ENCODE measurements at regions not wholly inside any gene's neighbourhood (a gene's known extent, or its start where the extent isn't known, plus 50 kb on each side); places are given as distances from the start of the nearest gene placed in this dataset.

DNA sequence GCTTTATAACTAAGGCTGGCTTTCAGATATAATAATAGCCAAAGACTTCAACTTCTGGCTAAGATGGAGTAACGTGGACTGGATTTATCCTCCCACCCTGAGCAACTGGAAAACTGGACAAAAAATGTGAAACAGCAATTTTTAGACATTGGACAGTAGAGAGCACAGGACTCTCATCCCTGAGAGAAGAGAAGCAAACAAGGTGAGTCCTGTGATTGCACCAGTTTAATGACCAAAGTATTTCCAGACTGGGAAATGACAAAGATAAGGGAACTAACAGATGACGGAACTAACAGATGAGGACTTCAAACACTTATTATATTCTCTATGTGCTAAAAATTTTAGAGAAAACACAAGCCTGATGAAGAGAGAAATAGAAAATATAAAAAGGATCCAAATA is 175.7 kb upstream of the SLC25A13 start:
- WGBS (ENCODE audit: extremely low coverage, insufficient coverage, insufficient read length): no CpG with 5 or more reads among the region's 2 CpGs
- H3K4me3 ChIP-seq (ENCODE audit: low read depth, low read length): no peak overlapping the region
- no peak overlapping the region for H3K4me2 ChIP-seq (ENCODE audit: low read length)
- no peak overlapping the region for H4K8ac ChIP-seq (ENCODE audit: low read depth, low read length)
- no peak overlapping the region for H3K23ac ChIP-seq (ENCODE audit: low read length)
- no peak overlapping the region for H2BK12ac ChIP-seq (ENCODE audit: low read length)
- H3K18ac ChIP-seq (ENCODE audit: low read length): no peak overlapping the region
- H4K12ac ChIP-seq (ENCODE audit: low read depth, low read length): no peak overlapping the region
- H2BK120ac ChIP-seq (ENCODE audit: insufficient read depth, low read length, poor library complexity): no peak overlapping the region
- H3K79me1 ChIP-seq (ENCODE audit: low read length): no peaks in the 10 kb centered on the region
- no peak overlapping the region for H3K9ac ChIP-seq (ENCODE audit: low read length)
- H3K36me3 ChIP-seq (ENCODE audit: control insufficient read depth in 1 of 2, insufficient read depth in 2 of 2, low read length in 2 of 2): no peaks in the 10 kb centered on the region
- H3K4ac ChIP-seq (ENCODE audit: low read depth, low read length): no peak overlapping the region
- no peak overlapping the region for H3K27ac ChIP-seq (ENCODE audit: low read depth, low read length)
- no peak overlapping the region for H2AK5ac ChIP-seq (ENCODE audit: low read length)
- no peak overlapping the region for H3K14ac ChIP-seq (ENCODE audit: low read length)
- H4K91ac ChIP-seq (ENCODE audit: low read depth, low read length): no peak overlapping the region
- H3K27me3 ChIP-seq (ENCODE audit: insufficient read depth, low read length): no peaks in the 10 kb centered on the region
- H2BK5ac ChIP-seq (ENCODE audit: low read depth, low read length, poor library complexity): no peak overlapping the region
- H2AFZ ChIP-seq (ENCODE audit: insufficient read depth, low read length, poor library complexity): no peak overlapping the region
- no peaks in the 10 kb centered on the region for H3K4me1 ChIP-seq (ENCODE audit: control insufficient read depth in 1 of 2, insufficient read depth in 2 of 2, low read length in 2 of 2)
- no peaks in the 10 kb centered on the region for H3K79me2 ChIP-seq (ENCODE audit: control insufficient read depth, insufficient read depth, low read length, poor library complexity)
- no peak for DNase-seq
- no peaks in the 10 kb centered on the region for H3K9me3 ChIP-seq (ENCODE audit: insufficient read depth, low read depth, low read length)

GRCh38 chr7:96495751-96496216 is 173.9 kb upstream of the SLC25A13 start:
- Histone ChIP-seq H2AFZ (ENCODE audit: insufficient read depth, low read length, poor library complexity) (no peak overlapping the region), H3K27ac (ENCODE audit: low read depth, low read length) (no peak overlapping the region), H3K9me3 (ENCODE audit: insufficient read depth, low read depth, low read length) (no peaks in the 10 kb centered on the region), H3K4ac (ENCODE audit: low read depth, low read length) (no peak overlapping the region), H3K4me3 (ENCODE audit: low read depth, low read length) (no peak overlapping the region), H3K36me3 (ENCODE audit: control insufficient read depth in 1 of 2, insufficient read depth in 2 of 2, low read length in 2 of 2) (no peaks in the 10 kb centered on the region), H4K91ac (ENCODE audit: low read depth, low read length) (no peak overlapping the region), H3K14ac (ENCODE audit: low read length) (no peak overlapping the region), H3K79me2 (ENCODE audit: control insufficient read depth, insufficient read depth, low read length, poor library complexity) (no peaks in the 10 kb centered on the region), H3K9ac (ENCODE audit: low read length) (no peak overlapping the region), H2BK12ac (ENCODE audit: low read length) (no peak overlapping the region), H3K4me2 (ENCODE audit: low read length) (no peak overlapping the region), H3K23ac (ENCODE audit: low read length) (no peak overlapping the region), H4K12ac (ENCODE audit: low read depth, low read length) (no peak overlapping the region), H4K8ac (ENCODE audit: low read depth, low read length) (no peak overlapping the region), H3K27me3 (ENCODE audit: insufficient read depth, low read length) (no peaks in the 10 kb centered on the region), H3K4me1 (ENCODE audit: control insufficient read depth in 1 of 2, insufficient read depth in 2 of 2, low read length in 2 of 2) (no peaks in the 10 kb centered on the region), H3K79me1 (ENCODE audit: low read length) (no peaks in the 10 kb centered on the region), H2BK5ac (ENCODE audit: low read depth, low read length, poor library complexity) (no peak overlapping the region), H2AK5ac (ENCODE audit: low read length) (no peak overlapping the region), H3K18ac (ENCODE audit: low read length) (no peak overlapping the region), H2BK120ac (ENCODE audit: insufficient read depth, low read length, poor library complexity) (no peak overlapping the region)
- WGBS (ENCODE audit: extremely low coverage, insufficient coverage, insufficient read length): no CpG with 5 or more reads among the region's 6 CpGs
- DNase-seq: no peak

GRCh38 chr7:96486681-96487080 is 164.8 kb upstream of the SLC25A13 start:
- H4K91ac ChIP-seq (ENCODE audit: low read depth, low read length): no peak overlapping the region
- H3K27ac ChIP-seq (ENCODE audit: low read depth, low read length): no peak overlapping the region
- peak; percentile 5 to 46 for DNase-seq
- no peaks in the 10 kb centered on the region for H3K9me3 ChIP-seq (ENCODE audit: insufficient read depth, low read depth, low read length)
- no peak overlapping the region for H4K12ac ChIP-seq (ENCODE audit: low read depth, low read length)
- no peak overlapping the region for H4K8ac ChIP-seq (ENCODE audit: low read depth, low read length)
- H3K18ac ChIP-seq (ENCODE audit: low read length): no peak overlapping the region
- H3K4ac ChIP-seq (ENCODE audit: low read depth, low read length): no peak overlapping the region
- no peak overlapping the region for H3K9ac ChIP-seq (ENCODE audit: low read length)
- H3K23ac ChIP-seq (ENCODE audit: low read length): no peak overlapping the region
- no peak overlapping the region for H3K4me3 ChIP-seq (ENCODE audit: low read depth, low read length)
- H3K79me2 ChIP-seq (ENCODE audit: control insufficient read depth, insufficient read depth, low read length, poor library complexity): no peaks in the 10 kb centered on the region
- H3K14ac ChIP-seq (ENCODE audit: low read length): no peak overlapping the region
- H3K36me3 ChIP-seq (ENCODE audit: control insufficient read depth in 1 of 2, insufficient read depth in 2 of 2, low read length in 2 of 2): no peaks in the 10 kb centered on the region
- H3K4me1 ChIP-seq (ENCODE audit: control insufficient read depth in 1 of 2, insufficient read depth in 2 of 2, low read length in 2 of 2): peaks cover 5 to 7% of the 10 kb centered on the region in 2 experiments
- H3K27me3 ChIP-seq (ENCODE audit: insufficient read depth, low read length): no peaks in the 10 kb centered on the region
- no peak overlapping the region for H2BK12ac ChIP-seq (ENCODE audit: low read length)
- H2BK5ac ChIP-seq (ENCODE audit: low read depth, low read length, poor library complexity): no peak overlapping the region
- WGBS (ENCODE audit: extremely low coverage, insufficient coverage, insufficient read length): no CpG with 5 or more reads among the region's 4 CpGs
- H3K79me1 ChIP-seq (ENCODE audit: low read length): no peaks in the 10 kb centered on the region
- H2AK5ac ChIP-seq (ENCODE audit: low read length): no peak overlapping the region
- peak overlapping the region; percentile 37 for H3K4me2 ChIP-seq (ENCODE audit: low read length)
- H2AFZ ChIP-seq (ENCODE audit: insufficient read depth, low read length, poor library complexity): no peak overlapping the region
- no peak overlapping the region for H2BK120ac ChIP-seq (ENCODE audit: insufficient read depth, low read length, poor library complexity)

DNA sequence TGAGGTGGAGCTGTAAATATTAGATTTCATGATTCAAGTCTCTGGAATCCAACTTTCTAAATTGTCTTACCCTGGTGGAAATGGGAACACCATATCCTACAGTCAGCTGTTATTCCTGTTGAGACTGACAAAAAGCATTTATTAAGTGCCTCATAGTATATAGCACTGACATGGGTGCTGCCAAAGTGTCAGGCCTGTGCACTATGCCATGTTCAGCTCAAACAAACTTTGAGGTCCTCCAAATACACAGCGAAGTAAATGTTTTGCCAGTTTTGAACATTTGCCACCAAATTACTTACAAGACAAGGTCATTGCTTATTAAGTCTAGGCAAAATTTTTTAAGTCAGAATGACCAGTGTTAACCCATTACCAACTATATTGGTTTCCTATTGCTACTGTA is 162.9 kb upstream of the SLC25A13 start:
- Histone ChIP-seq H2AK5ac (ENCODE audit: low read length) (no peak overlapping the region), H3K27me3 (ENCODE audit: insufficient read depth, low read length) (no peaks in the 10 kb centered on the region), H3K4me1 (ENCODE audit: control insufficient read depth in 1 of 2, insufficient read depth in 2 of 2, low read length in 2 of 2) (peaks cover 5 to 7% of the 10 kb centered on the region in 2 experiments), H3K14ac (ENCODE audit: low read length) (no peak overlapping the region), H3K9ac (ENCODE audit: low read length) (no peak overlapping the region), H4K12ac (ENCODE audit: low read depth, low read length) (no peak overlapping the region), H3K4me3 (ENCODE audit: low read depth, low read length) (no peak overlapping the region), H4K8ac (ENCODE audit: low read depth, low read length) (no peak overlapping the region), H3K79me1 (ENCODE audit: low read length) (no peaks in the 10 kb centered on the region), H3K23ac (ENCODE audit: low read length) (no peak overlapping the region), H2BK12ac (ENCODE audit: low read length) (no peak overlapping the region), H4K91ac (ENCODE audit: low read depth, low read length) (no peak overlapping the region), H3K27ac (ENCODE audit: low read depth, low read length) (no peak overlapping the region), H3K4ac (ENCODE audit: low read depth, low read length) (no peak overlapping the region), H3K9me3 (ENCODE audit: insufficient read depth, low read depth, low read length) (no peaks in the 10 kb centered on the region), H2BK120ac (ENCODE audit: insufficient read depth, low read length, poor library complexity) (no peak overlapping the region), H2AFZ (ENCODE audit: insufficient read depth, low read length, poor library complexity) (no peak overlapping the region), H3K79me2 (ENCODE audit: control insufficient read depth, insufficient read depth, low read length, poor library complexity) (no peaks in the 10 kb centered on the region), H3K4me2 (ENCODE audit: low read length) (no peak overlapping the region), H3K18ac (ENCODE audit: low read length) (no peak overlapping the region), H3K36me3 (ENCODE audit: control insufficient read depth in 1 of 2, insufficient read depth in 2 of 2, low read length in 2 of 2) (no peaks in the 10 kb centered on the region), H2BK5ac (ENCODE audit: low read depth, low read length, poor library complexity) (no peak overlapping the region)
- WGBS (ENCODE audit: extremely low coverage, insufficient coverage, insufficient read length): no CpG with 5 or more reads among the region's 1 CpG
- no peak for DNase-seq
